Liver (tissue), 8 donors: ENCODE measurements at regions not wholly inside any gene's neighbourhood (a gene's known extent, or its start where the extent isn't known, plus 50 kb on each side); places are given as distances from the start of the nearest gene placed in this dataset.

Experiments
- DNase-seq: peaks from one replicate; pipeline ENCODE4 v3.0.0-alpha.2; 2017; ENCODE audit warnings: low spot score
- H3K27ac ChIP-seq, 2 donors: one replicate each; pipeline ENCODE4 v1.7.0; 2013; ENCODE audit warnings: inconsistent platforms in 2 of 2, low read length in 2 of 2, control low read depth in 1 of 2, low read depth in 1 of 2, mild to moderate bottlenecking in 1 of 2
- H3K27me3 ChIP-seq, 4 donors: one replicate each; pipeline versions ENCODE4 v1.6.1 to v1.7.0; 2013; ENCODE audit warnings: low read length in 3 of 4, inconsistent platforms in 1 of 4, mild to moderate bottlenecking in 1 of 4, moderate library complexity in 1 of 4; ENCODE audit not compliant: control insufficient read depth in 4 of 4, insufficient read depth in 4 of 4
- H3K36me3 ChIP-seq, 4 donors: one replicate each; pipeline versions ENCODE4 v1.6.1 to v1.7.0; 2013; ENCODE audit warnings: low read length in 3 of 4, mild to moderate bottlenecking in 3 of 4, low read depth in 1 of 4, moderate library complexity in 1 of 4; ENCODE audit not compliant: control insufficient read depth in 4 of 4, insufficient read depth in 3 of 4
- H3K4me1 ChIP-seq, 4 donors: one replicate each; pipeline versions ENCODE4 v1.6.1 to v1.7.0; 2013; ENCODE audit warnings: low read length in 3 of 4, mild to moderate bottlenecking in 3 of 4, moderate library complexity in 1 of 4; ENCODE audit not compliant: control insufficient read depth in 4 of 4, insufficient read depth in 4 of 4
- H3K4me3 ChIP-seq, 3 donors: one replicate each; pipeline versions ENCODE4 v1.6.1 to v1.7.0; 2013; ENCODE audit warnings: low read length in 3 of 3, control low read depth in 1 of 3, low read depth in 1 of 3, mild to moderate bottlenecking in 1 of 3
- H3K9ac ChIP-seq, 2 donors: one replicate each; pipeline ENCODE4 v1.7.0; 2013; ENCODE audit warnings: low read length in 2 of 2, mild to moderate bottlenecking in 2 of 2, moderate library complexity in 2 of 2, control low read depth in 1 of 2, low read depth in 1 of 2
- H3K9me3 ChIP-seq, 4 donors: one replicate each; pipeline versions ENCODE4 v1.6.1 to v1.7.0; 2013; ENCODE audit warnings: low read length in 3 of 4; ENCODE audit not compliant: control insufficient read depth in 4 of 4
- EGR1 ChIP-seq, 2 donors: IDR thresholded peaks; 2 replicates each; pipeline ENCODE4 v1.6.1; 2016 to 2018; ENCODE audit warnings: antibody characterized with exemption in 2 of 2, low read depth in 2 of 2
- FOXA2 ChIP-seq: IDR thresholded peaks from 2 replicates; pipeline ENCODE4 v1.6.1; 2016; ENCODE audit warnings: antibody characterized with exemption
- GABPA ChIP-seq, 2 donors: IDR thresholded peaks in 1 of 2; conservative IDR thresholded peaks in 1 of 2; 2 replicates each; pipeline ENCODE4 v1.6.1; 2016; ENCODE audit warnings: antibody characterized with exemption in 2 of 2, mild to moderate bottlenecking in 1 of 2, moderate library complexity in 1 of 2
- HNF4A ChIP-seq, 2 donors: conservative IDR thresholded peaks; 2 replicates each; pipeline ENCODE4 v1.6.1; 2016; ENCODE audit warnings: antibody characterized with exemption in 2 of 2, mild to moderate bottlenecking in 2 of 2
- HNF4G ChIP-seq: IDR thresholded peaks from 2 replicates; pipeline ENCODE4 v1.6.1; 2016; ENCODE audit warnings: antibody characterized with exemption
- JUND ChIP-seq, 2 donors: IDR thresholded peaks; 2 replicates each; pipeline ENCODE4 v1.6.1; 2016; ENCODE audit warnings: antibody characterized with exemption in 2 of 2
- NR2F2 ChIP-seq: IDR thresholded peaks from 2 replicates; pipeline ENCODE4 v1.6.1; 2016; ENCODE audit warnings: antibody characterized with exemption
- SP1 ChIP-seq: IDR thresholded peaks from 2 replicates; pipeline ENCODE4 v1.6.1; 2018; ENCODE audit warnings: antibody characterized with exemption, mild to moderate bottlenecking
- TAF1 ChIP-seq: conservative IDR thresholded peaks from 2 replicates; pipeline ENCODE4 v1.6.1; 2016; ENCODE audit warnings: antibody characterized with exemption, mild to moderate bottlenecking
- YY1 ChIP-seq: IDR thresholded peaks from 2 replicates; pipeline ENCODE4 v1.6.1; 2016; ENCODE audit warnings: antibody characterized with exemption, mild to moderate bottlenecking
- WGBS: extraction: QIAGEN DNeasy Blood & Tissue Kit; methylation state at CpG from one replicate; pipeline ENCODE4 v1.1.7; 2013; 5-methylcytosine and 5-hydroxymethylcytosine counted together
- TF ChIP-seq, protein P1 (sequence below): IDR thresholded peaks from 2 replicates; pipeline ENCODE4 v1.6.1; 2016; ENCODE audit warnings: antibody characterized with exemption
- TF ChIP-seq, protein P2 (sequence below): IDR thresholded peaks from 2 replicates; pipeline ENCODE4 v1.6.1; 2016; ENCODE audit warnings: antibody characterized with exemption
- TF ChIP-seq, protein P3 (sequence below): fragments of 150-350 bp; IDR thresholded peaks from 2 replicates; pipeline ENCODE4 v1.5.1; 2017; ENCODE audit warnings: improper control_type of control experiment, low read depth, low read length; ENCODE audit not compliant: missing input control
- TF ChIP-seq, protein P4 (sequence below): IDR thresholded peaks from 2 replicates; pipeline ENCODE4 v1.6.1; 2016; ENCODE audit warnings: antibody characterized with exemption, mild to moderate bottlenecking
- TF ChIP-seq, protein P5 (sequence below): IDR thresholded peaks from 2 replicates; pipeline ENCODE4 v1.6.1; 2016; ENCODE audit warnings: antibody characterized with exemption
- donor health status: healthy.
- donor health status: healthy.
- donor health status: healthy.
- donor health status: healthy.
- donor health status: healthy.

DNA sequence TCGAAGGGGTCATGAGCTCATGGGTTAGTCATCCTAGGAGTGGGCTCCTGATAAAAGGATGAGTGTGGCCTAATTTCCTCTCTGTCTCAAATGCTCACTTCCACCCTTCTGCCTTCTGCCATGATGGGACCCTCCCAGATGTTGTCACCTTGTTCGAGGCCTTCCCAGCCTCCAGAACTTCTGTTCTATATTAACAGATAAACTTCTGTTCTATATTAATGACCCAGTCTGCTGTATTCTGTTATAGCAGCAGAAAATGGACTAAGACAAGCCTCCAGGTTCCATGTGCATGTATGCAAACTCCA is 583.2 kb downstream of the GLRX3 start:
- Histone ChIP-seq H3K4me3 (no peak overlapping the region), H3K27me3 (no peaks in the 10 kb centered on the region), H3K36me3 (no peaks in the 10 kb centered on the region), H3K9me3 (no peaks in the 10 kb centered on the region), H3K4me1 (no peaks in the 10 kb centered on the region), H3K27ac (no peak overlapping the region), H3K9ac (no peak overlapping the region)
- no peak for TF ChIP-seq NR2F2
- DNase-seq: no peak
- 54% methylated on average over 2 of the region's 2 CpGs for WGBS

DNA sequence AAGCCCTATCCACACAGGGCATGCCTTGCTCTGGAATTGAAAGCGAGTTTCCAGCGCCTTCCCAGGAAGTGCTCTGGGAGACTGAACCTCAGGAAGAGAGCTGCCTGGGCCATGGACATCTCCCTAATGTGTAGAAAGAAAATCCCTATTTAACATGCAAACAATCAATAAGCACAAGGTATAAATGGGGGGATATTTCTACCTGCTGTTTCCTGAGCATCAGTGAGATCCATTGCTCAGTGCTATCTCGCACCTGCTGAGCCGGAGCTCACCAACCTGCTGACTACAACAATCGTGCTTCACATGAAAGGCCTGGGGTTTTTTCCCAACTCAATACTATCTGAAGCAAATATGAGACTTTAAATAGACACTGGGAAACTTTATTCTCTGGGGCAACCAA is 584.0 kb downstream of the GLRX3 start:
- Histone ChIP-seq H3K36me3 (no peaks in the 10 kb centered on the region), H3K9ac (no peak overlapping the region), H3K9me3 (no peaks in the 10 kb centered on the region), H3K27me3 (peaks cover 0 to 3% (median 0%) of the 10 kb centered on the region in 4 donors), H3K4me3 (no peak overlapping the region), H3K4me1 (no peaks in the 10 kb centered on the region), H3K27ac (no peak overlapping the region)
- WGBS: 72% methylated on average over 5 of the region's 5 CpGs
- no peak for TF ChIP-seq JUND (IDR thresholded peaks at IDR 0.05)
- no peak for TF ChIP-seq HNF4G
- TF ChIP-seq GABPA (IDR thresholded peaks at IDR 0.05 in 1 of 2, conservative IDR thresholded peaks at IDR 0.05 in 1 of 2): no peak
- TF ChIP-seq NR2F2: no peak
- TF ChIP-seq, protein P1, sequence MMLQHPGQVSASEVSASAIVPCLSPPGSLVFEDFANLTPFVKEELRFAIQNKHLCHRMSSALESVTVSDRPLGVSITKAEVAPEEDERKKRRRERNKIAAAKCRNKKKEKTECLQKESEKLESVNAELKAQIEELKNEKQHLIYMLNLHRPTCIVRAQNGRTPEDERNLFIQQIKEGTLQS: no peak
- no peak for TF ChIP-seq FOXA2
- TF ChIP-seq SP1: no peak
- TF ChIP-seq YY1: no peak
- TF ChIP-seq, protein P2, sequence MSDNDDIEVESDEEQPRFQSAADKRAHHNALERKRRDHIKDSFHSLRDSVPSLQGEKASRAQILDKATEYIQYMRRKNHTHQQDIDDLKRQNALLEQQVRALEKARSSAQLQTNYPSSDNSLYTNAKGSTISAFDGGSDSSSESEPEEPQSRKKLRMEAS: no peak
- no peak for TF ChIP-seq TAF1
- TF ChIP-seq EGR1 (IDR thresholded peaks at IDR 0.05; ENCODE audit: low read depth in 2 of 2): no peak
- TF ChIP-seq, protein P3, sequence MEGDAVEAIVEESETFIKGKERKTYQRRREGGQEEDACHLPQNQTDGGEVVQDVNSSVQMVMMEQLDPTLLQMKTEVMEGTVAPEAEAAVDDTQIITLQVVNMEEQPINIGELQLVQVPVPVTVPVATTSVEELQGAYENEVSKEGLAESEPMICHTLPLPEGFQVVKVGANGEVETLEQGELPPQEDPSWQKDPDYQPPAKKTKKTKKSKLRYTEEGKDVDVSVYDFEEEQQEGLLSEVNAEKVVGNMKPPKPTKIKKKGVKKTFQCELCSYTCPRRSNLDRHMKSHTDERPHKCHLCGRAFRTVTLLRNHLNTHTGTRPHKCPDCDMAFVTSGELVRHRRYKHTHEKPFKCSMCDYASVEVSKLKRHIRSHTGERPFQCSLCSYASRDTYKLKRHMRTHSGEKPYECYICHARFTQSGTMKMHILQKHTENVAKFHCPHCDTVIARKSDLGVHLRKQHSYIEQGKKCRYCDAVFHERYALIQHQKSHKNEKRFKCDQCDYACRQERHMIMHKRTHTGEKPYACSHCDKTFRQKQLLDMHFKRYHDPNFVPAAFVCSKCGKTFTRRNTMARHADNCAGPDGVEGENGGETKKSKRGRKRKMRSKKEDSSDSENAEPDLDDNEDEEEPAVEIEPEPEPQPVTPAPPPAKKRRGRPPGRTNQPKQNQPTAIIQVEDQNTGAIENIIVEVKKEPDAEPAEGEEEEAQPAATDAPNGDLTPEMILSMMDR: no peak
- TF ChIP-seq HNF4A (conservative IDR thresholded peaks at IDR 0.05): no peak
- TF ChIP-seq, protein P4, sequence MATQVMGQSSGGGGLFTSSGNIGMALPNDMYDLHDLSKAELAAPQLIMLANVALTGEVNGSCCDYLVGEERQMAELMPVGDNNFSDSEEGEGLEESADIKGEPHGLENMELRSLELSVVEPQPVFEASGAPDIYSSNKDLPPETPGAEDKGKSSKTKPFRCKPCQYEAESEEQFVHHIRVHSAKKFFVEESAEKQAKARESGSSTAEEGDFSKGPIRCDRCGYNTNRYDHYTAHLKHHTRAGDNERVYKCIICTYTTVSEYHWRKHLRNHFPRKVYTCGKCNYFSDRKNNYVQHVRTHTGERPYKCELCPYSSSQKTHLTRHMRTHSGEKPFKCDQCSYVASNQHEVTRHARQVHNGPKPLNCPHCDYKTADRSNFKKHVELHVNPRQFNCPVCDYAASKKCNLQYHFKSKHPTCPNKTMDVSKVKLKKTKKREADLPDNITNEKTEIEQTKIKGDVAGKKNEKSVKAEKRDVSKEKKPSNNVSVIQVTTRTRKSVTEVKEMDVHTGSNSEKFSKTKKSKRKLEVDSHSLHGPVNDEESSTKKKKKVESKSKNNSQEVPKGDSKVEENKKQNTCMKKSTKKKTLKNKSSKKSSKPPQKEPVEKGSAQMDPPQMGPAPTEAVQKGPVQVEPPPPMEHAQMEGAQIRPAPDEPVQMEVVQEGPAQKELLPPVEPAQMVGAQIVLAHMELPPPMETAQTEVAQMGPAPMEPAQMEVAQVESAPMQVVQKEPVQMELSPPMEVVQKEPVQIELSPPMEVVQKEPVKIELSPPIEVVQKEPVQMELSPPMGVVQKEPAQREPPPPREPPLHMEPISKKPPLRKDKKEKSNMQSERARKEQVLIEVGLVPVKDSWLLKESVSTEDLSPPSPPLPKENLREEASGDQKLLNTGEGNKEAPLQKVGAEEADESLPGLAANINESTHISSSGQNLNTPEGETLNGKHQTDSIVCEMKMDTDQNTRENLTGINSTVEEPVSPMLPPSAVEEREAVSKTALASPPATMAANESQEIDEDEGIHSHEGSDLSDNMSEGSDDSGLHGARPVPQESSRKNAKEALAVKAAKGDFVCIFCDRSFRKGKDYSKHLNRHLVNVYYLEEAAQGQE: no peak
- TF ChIP-seq, protein P5, sequence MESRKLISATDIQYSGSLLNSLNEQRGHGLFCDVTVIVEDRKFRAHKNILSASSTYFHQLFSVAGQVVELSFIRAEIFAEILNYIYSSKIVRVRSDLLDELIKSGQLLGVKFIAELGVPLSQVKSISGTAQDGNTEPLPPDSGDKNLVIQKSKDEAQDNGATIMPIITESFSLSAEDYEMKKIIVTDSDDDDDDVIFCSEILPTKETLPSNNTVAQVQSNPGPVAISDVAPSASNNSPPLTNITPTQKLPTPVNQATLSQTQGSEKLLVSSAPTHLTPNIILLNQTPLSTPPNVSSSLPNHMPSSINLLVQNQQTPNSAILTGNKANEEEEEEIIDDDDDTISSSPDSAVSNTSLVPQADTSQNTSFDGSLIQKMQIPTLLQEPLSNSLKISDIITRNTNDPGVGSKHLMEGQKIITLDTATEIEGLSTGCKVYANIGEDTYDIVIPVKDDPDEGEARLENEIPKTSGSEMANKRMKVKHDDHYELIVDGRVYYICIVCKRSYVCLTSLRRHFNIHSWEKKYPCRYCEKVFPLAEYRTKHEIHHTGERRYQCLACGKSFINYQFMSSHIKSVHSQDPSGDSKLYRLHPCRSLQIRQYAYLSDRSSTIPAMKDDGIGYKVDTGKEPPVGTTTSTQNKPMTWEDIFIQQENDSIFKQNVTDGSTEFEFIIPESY: no peak
- DNase-seq: no peak
